SJSA1 (cell line): ENCODE measurements at regions not wholly inside any gene's neighbourhood (a gene's known extent, or its start where the extent isn't known, plus 50 kb on each side); places are given as distances from the start of the nearest gene placed in this dataset.

ENCODE experiments used
- DNase-seq, 2 experiments: peaks; one replicate each; pipeline ENCODE4 v3.0.0-alpha.2; 2015 to 2020; ENCODE audit warnings: low spot score in 2 of 2, low read depth in 1 of 2
- H3K27ac ChIP-seq: fragments of 250-450 bp; sonication (Bioruptor Pico); 2 replicates; pipeline ENCODE4 v1.5.1; 2020; ENCODE audit warnings: mild to moderate bottlenecking, moderate library complexity
- H3K27me3 ChIP-seq: fragments of 250-450 bp; sonication (Bioruptor Pico); replicated peaks from 2 replicates; pipeline ENCODE4 v1.5.1; 2020; ENCODE audit warnings: mild to moderate bottlenecking, moderate library complexity
- H3K36me3 ChIP-seq: fragments of 250-450 bp; sonication (Bioruptor Pico); 2 replicates; pipeline ENCODE4 v1.5.1; 2020; ENCODE audit warnings: mild to moderate bottlenecking
- H3K4me1 ChIP-seq: fragments of 250-450 bp; sonication (Bioruptor Pico); replicated peaks from 2 replicates; pipeline ENCODE4 v1.6.1; 2021; ENCODE audit warnings: mild to moderate bottlenecking
- H3K4me3 ChIP-seq: fragments of 250-450 bp; sonication (Bioruptor Pico); 2 replicates; pipeline ENCODE4 v1.5.1; 2020; ENCODE audit warnings: mild to moderate bottlenecking
- H3K9me3 ChIP-seq: fragments of 250-450 bp; sonication (Bioruptor Pico); replicated peaks from 2 replicates; pipeline ENCODE4 v1.5.1; 2020; ENCODE audit warnings: mild to moderate bottlenecking

DNA sequence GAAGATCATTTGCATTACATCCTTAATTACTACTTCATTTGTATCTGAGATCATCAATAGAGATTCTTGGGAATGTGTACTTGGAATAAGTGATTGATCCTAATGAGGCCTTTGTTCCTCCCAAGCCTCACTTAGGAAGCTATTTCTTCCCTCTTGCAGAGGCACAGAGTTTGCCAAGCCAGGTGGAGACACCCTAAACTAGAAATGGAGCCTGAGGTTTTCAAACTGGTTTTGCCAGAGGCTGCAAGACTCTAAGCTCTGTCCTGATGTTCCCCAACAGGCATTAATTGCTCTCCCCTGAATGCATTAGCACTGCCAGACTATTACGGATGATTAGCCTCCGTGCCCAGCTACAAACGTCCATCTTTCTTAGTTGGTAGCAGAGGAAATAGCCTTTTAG lies 125.2 kb upstream of the LGALSL start:
- H3K4me1 ChIP-seq: no peaks in the 10 kb centered on the region; the same call in 1 of the 2 replicates
- no peaks in the 10 kb centered on the region for H3K36me3 ChIP-seq
- H3K27me3 ChIP-seq: no peaks in the 10 kb centered on the region
- H3K27ac ChIP-seq: no peak overlapping the region
- H3K4me3 ChIP-seq: no peak overlapping the region
- H3K9me3 ChIP-seq: no peaks in the 10 kb centered on the region
- no peak for DNase-seq

- no peak for DNase-seq
- no peaks in the 10 kb centered on the region for H3K36me3 ChIP-seq
- no peaks in the 10 kb centered on the region for H3K9me3 ChIP-seq
- H3K4me1 ChIP-seq: no peaks in the 10 kb centered on the region; the same call in 1 of the 2 replicates
- no peaks in the 10 kb centered on the region for H3K27me3 ChIP-seq
- no peak overlapping the region for H3K27ac ChIP-seq
- no peak overlapping the region for H3K4me3 ChIP-seq
These were observed 124.1 kb upstream of the LGALSL start for GRCh38 chr2:64329848-64330247.

- peak; percentile 70 to 79 for DNase-seq
- H3K4me3 ChIP-seq: no peak overlapping the region
- no peaks in the 10 kb centered on the region for H3K36me3 ChIP-seq
- no peaks in the 10 kb centered on the region for H3K9me3 ChIP-seq
- no peak overlapping the region for H3K27ac ChIP-seq
- H3K27me3 ChIP-seq: no peaks in the 10 kb centered on the region
- H3K4me1 ChIP-seq: no peaks in the 10 kb centered on the region; the same call in 1 of the 2 replicates
These were observed 123.5 kb upstream of the LGALSL start for GRCh38 chr2:64330281-64331113.

- Histone ChIP-seq H3K27ac (no peak overlapping the region), H3K36me3 (no peaks in the 10 kb centered on the region), H3K9me3 (no peaks in the 10 kb centered on the region), H3K27me3 (no peaks in the 10 kb centered on the region), H3K4me3 (no peak overlapping the region), H3K4me1 (no peaks in the 10 kb centered on the region; the same call in 1 of the 2 replicates)
- no peak for DNase-seq
These were observed 122.8 kb upstream of the LGALSL start for GRCh38 chr2:64331114-64331645.

DNA sequence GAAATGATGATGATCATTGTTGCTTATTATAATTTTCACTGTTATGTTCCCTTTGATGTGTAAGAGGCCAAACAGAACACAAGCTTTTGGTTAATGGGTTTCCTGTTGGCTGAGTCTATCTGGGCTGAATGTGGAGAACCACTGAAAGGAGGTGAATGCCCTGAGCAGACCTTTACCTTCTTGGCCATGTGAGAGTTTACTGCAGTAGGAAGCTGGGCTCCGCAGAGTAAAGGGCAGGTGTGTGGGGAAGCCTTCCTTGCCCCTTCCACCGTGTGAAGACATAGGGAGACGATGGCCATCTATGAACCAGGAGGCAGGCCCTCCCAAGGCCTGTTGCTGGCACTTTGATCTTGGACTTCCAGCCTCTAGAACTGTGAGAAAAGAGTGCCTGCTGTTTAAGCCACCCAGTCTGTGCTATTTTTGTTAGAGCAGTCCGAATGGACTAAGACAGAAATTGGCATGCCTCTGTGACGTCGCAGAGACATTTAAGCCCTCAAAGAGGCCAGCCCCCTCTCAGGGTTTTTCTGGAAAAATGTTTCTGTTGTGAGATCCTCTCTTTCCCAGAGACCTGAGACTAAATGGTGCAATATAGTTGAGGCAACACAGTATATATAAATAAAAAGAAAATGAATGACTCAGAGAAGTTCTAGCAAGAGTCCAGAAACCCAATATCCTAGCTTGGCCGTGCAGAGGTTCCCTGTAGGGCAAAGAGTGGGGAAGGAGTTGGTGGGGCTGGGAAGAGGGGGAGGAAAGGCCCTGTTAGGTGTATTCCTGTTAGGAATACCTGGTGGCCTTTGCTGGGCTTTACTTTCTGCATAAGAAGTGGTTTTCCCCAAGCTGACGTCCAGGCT lies 121.9 kb upstream of the LGALSL start:
- Histone ChIP-seq H3K27me3 (no peaks in the 10 kb centered on the region), H3K4me1 (no peaks in the 10 kb centered on the region; the same call in 1 of the 2 replicates), H3K9me3 (no peaks in the 10 kb centered on the region), H3K27ac (no peak overlapping the region), H3K36me3 (no peaks in the 10 kb centered on the region), H3K4me3 (no peak overlapping the region)
- no peak for DNase-seq

- H3K4me3 ChIP-seq: no peak overlapping the region
- H3K27me3 ChIP-seq: no peaks in the 10 kb centered on the region; the same call in 1 of the 2 replicates
- DNase-seq: no peak
- no peaks in the 10 kb centered on the region for H3K9me3 ChIP-seq
- no peak overlapping the region for H3K27ac ChIP-seq
- no peaks in the 10 kb centered on the region for H3K36me3 ChIP-seq
- H3K4me1 ChIP-seq: no peaks in the 10 kb centered on the region
These were observed 117.8 kb upstream of the LGALSL start for GRCh38 chr2:64336171-64336570.

- Histone ChIP-seq H3K4me1 (no peaks in the 10 kb centered on the region), H3K9me3 (no peaks in the 10 kb centered on the region), H3K27me3 (no peaks in the 10 kb centered on the region; the same call in 1 of the 2 replicates), H3K4me3 (no peak overlapping the region), H3K36me3 (no peaks in the 10 kb centered on the region), H3K27ac (no peak overlapping the region)
- no peak for DNase-seq
These were observed 116.6 kb upstream of the LGALSL start for GRCh38 chr2:64337314-64337713.

GRCh38 chr2:64338108-64338507 lies 115.9 kb upstream of the LGALSL start:
- Histone ChIP-seq H3K36me3 (no peaks in the 10 kb centered on the region), H3K4me1 (no peaks in the 10 kb centered on the region), H3K4me3 (no peak overlapping the region), H3K27me3 (no peaks in the 10 kb centered on the region; the same call in 1 of the 2 replicates), H3K9me3 (no peaks in the 10 kb centered on the region), H3K27ac (no peak overlapping the region)
- DNase-seq: no peak

DNA sequence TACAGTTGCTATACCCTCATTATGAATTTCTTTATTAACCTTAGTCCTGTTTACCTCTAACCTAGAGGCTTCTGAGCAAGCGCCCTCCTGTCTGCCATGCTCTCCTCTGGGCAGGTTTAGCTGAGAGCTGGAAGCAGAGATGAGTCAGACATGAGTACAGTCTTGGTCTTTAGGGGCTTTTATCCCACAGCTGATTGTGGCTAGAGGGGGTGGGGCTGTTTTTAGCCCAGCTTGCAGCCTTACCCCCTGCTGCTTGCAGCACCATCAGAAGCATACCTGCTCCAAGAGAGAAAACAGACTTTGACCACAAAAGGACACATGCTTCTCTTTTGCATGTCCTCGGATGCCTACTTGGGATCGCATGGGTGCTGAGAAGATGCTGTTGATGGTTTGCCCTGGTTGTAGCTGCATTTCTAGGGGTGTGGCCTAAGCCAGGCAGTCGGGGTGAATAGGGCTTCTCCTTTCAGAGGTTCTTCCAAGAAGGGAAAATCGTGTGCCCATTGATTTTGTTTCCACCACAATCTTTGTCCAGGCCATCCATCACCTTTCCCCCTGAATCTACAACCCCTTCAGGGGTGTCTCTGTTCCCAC lies 115.0 kb upstream of the LGALSL start:
- H3K4me1 ChIP-seq: no peaks in the 10 kb centered on the region
- no peak for DNase-seq
- H3K27ac ChIP-seq: no peak overlapping the region
- H3K9me3 ChIP-seq: no peaks in the 10 kb centered on the region
- H3K27me3 ChIP-seq: no peaks in the 10 kb centered on the region; the same call in 1 of the 2 replicates
- H3K4me3 ChIP-seq: no peak overlapping the region
- H3K36me3 ChIP-seq: no peaks in the 10 kb centered on the region

DNA sequence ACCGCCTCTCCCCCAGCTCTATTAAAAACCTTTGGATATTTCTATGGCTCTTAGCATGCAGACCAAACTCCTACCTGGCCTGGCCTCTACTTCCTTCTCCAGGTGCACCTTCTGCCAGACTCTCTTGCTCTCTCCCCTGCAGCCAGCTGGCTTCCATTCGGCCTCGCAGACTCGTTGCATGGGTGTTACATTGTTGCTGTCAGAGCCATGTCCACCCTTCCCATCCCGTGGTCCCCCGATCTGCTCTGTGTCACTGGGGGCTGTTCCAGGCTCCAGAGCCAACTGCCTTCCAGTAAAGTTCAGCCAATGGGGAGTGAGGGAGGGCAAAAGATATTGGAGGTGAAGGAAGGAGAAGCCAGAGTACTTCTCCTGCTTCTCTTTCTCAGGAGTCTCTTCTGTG lies 112.5 kb upstream of the LGALSL start:
- Histone ChIP-seq H3K27ac (no peak overlapping the region), H3K4me3 (no peak overlapping the region), H3K4me1 (no peaks in the 10 kb centered on the region), H3K36me3 (no peaks in the 10 kb centered on the region), H3K27me3 (no peaks in the 10 kb centered on the region; the same call in 1 of the 2 replicates), H3K9me3 (no peaks in the 10 kb centered on the region)
- no peak for DNase-seq

- Histone ChIP-seq H3K4me1 (no peaks in the 10 kb centered on the region), H3K36me3 (no peaks in the 10 kb centered on the region), H3K4me3 (no peak overlapping the region), H3K27ac (no peak overlapping the region), H3K9me3 (no peaks in the 10 kb centered on the region), H3K27me3 (no peaks in the 10 kb centered on the region; the same call in 1 of the 2 replicates)
- DNase-seq: no peak
These were observed 111.5 kb upstream of the LGALSL start for GRCh38 chr2:64342195-64343099.

DNA sequence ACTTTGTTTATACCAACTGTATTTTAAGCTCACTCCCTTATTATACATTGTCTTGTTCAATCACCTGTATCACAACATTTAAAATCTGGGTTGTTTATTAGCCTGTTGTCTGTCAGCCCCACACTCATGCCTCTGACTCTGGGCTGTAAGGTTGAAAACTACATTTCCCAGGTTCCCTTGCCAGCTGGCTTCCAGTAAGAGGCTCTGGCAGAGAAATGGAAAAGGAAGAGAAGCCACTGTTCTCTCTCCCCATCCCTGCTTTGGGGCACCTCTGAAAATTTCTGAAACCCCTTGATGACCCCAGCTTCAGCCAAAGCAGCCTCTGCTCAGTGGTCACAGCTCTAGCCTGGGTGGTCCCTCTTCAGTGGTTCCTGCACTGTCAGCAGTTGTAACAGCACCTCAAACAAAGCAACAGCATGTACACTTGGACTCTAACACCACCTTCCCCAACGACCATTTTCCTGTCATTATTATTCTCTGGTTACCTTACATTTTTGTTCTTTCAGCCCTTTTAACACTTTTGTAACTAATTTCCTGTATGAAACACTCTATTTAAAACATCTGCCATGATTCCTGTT lies 108.9 kb upstream of the LGALSL start:
- DNase-seq: no peak
- Histone ChIP-seq H3K27me3 (no peaks in the 10 kb centered on the region), H3K27ac (no peak overlapping the region), H3K4me1 (peaks cover 8% of the 10 kb centered on the region), H3K36me3 (no peaks in the 10 kb centered on the region), H3K4me3 (no peak overlapping the region), H3K9me3 (no peaks in the 10 kb centered on the region)
